Uterus (tissue), 3 donors: ENCODE measurements at regions not wholly inside any gene's neighbourhood (a gene's known extent, or its start where the extent isn't known, plus 50 kb on each side); places are given as distances from the start of the nearest gene placed in this dataset.

Experiments used
- DNase-seq, 2 donors: peaks; one replicate each; pipeline ENCODE4 v3.0.0-alpha.2; 2019 to 2020
- H3K27ac ChIP-seq, 2 donors: fragments of 200-600 bp; sonication (generic); 1 replicate in 1 of 2; 2 replicates in 1 of 2; pipeline ENCODE4 v1.5.1; 2016 to 2018
- H3K27me3 ChIP-seq, 2 donors: fragments of 200-600 bp; sonication (generic); one replicate each; pipeline ENCODE4 v1.5.1; 2018 to 2019; ENCODE audit warnings: control low read depth in 1 of 2
- H3K36me3 ChIP-seq, 2 donors: fragments of 200-600 bp; sonication (generic); one replicate each; pipeline ENCODE4 v1.5.1; 2019; ENCODE audit warnings: control low read depth in 1 of 2
- H3K4me1 ChIP-seq, 2 donors: fragments of 200-600 bp; sonication (generic); one replicate each; pipeline ENCODE4 v1.5.1; 2018 to 2019; ENCODE audit warnings: control low read depth in 1 of 2
- H3K4me3 ChIP-seq, 2 donors: fragments of 200-600 bp; sonication (generic); 1 replicate in 1 of 2; 2 replicates in 1 of 2; pipeline ENCODE4 v1.5.1; 2018 to 2019; ENCODE audit warnings: mild to moderate bottlenecking in 1 of 2
- H3K9me3 ChIP-seq, 2 donors: fragments of 200-600 bp; sonication (generic); one replicate each; pipeline ENCODE4 v1.5.1; 2019; ENCODE audit warnings: control low read depth in 1 of 2
- CTCF ChIP-seq, 4 experiments: fragments of 200-600 bp in 2 of 4; fragments of 450-650 bp in 2 of 4; sonication (generic) in 2 of 4; IDR thresholded peaks; one replicate each; pipeline ENCODE4 v1.5.1; 2016 to 2019; ENCODE audit warnings: antibody characterized with exemption in 4 of 4, mild to moderate bottlenecking in 2 of 4, moderate library complexity in 1 of 4
- POLR2A ChIP-seq, 2 donors: fragments of 450-650 bp; IDR thresholded peaks; one replicate each; pipeline ENCODE4 v1.6.1; 2016; ENCODE audit warnings: antibody characterized with exemption in 2 of 2, mild to moderate bottlenecking in 1 of 2, moderate library complexity in 1 of 2
- intact Hi-C: fragments of 100-400 bp; cut with DNase I; formaldehyde crosslinking; loops from one replicate; pipeline ENCODE4 v1.15.1; 2023; ENCODE audit warnings: low total_unique reads
- donor health status: DM: yes; HTN: yes; CAD: no.

GRCh38 chr7:49479936-49480544 is 293.4 kb upstream of the VWC2 start:
- no peaks in the 10 kb centered on the region for H3K27me3 ChIP-seq
- H3K27ac ChIP-seq: no peak overlapping the region
- no peak overlapping the region for H3K4me3 ChIP-seq
- TF ChIP-seq POLR2A (IDR thresholded peaks at IDR 0.05) (no peak), CTCF (IDR thresholded peaks at IDR 0.05) (no peak)
- no peaks in the 10 kb centered on the region for H3K36me3 ChIP-seq
- no peaks in the 10 kb centered on the region for H3K9me3 ChIP-seq
- no peaks in the 10 kb centered on the region for H3K4me1 ChIP-seq
- no peak for DNase-seq
- intact Hi-C loops: no loop called here

GRCh38 chr7:49481075-49481474 is 292.4 kb upstream of the VWC2 start:
- H3K4me3 ChIP-seq: no peak overlapping the region
- H3K9me3 ChIP-seq: no peaks in the 10 kb centered on the region
- no peaks in the 10 kb centered on the region for H3K4me1 ChIP-seq
- TF ChIP-seq POLR2A (IDR thresholded peaks at IDR 0.05) (no peak), CTCF (IDR thresholded peaks at IDR 0.05) (no peak)
- H3K36me3 ChIP-seq: no peaks in the 10 kb centered on the region
- no peak for DNase-seq
- no peak overlapping the region for H3K27ac ChIP-seq
- H3K27me3 ChIP-seq: no peaks in the 10 kb centered on the region
- intact Hi-C loops: no loop called here

GRCh38 chr7:49483142-49483541 is 290.3 kb upstream of the VWC2 start:
- Histone ChIP-seq H3K4me3 (no peak overlapping the region), H3K27ac (no peak overlapping the region), H3K36me3 (no peaks in the 10 kb centered on the region), H3K4me1 (no peaks in the 10 kb centered on the region), H3K9me3 (no peaks in the 10 kb centered on the region), H3K27me3 (no peaks in the 10 kb centered on the region)
- intact Hi-C loops: no loop called here
- no peak for TF ChIP-seq POLR2A (IDR thresholded peaks at IDR 0.05)
- no peak for TF ChIP-seq CTCF (IDR thresholded peaks at IDR 0.05)
- no peak for DNase-seq

GRCh38 chr7:49486974-49487829 is 286.2 kb upstream of the VWC2 start:
- Histone ChIP-seq H3K4me1 (no peaks in the 10 kb centered on the region), H3K36me3 (no peaks in the 10 kb centered on the region), H3K9me3 (no peaks in the 10 kb centered on the region), H3K4me3 (no peak overlapping the region), H3K27ac (no peak overlapping the region), H3K27me3 (no peaks in the 10 kb centered on the region)
- no peak for DNase-seq
- intact Hi-C loops: no loop called here
- TF ChIP-seq POLR2A (IDR thresholded peaks at IDR 0.05) (no peak), CTCF (IDR thresholded peaks at IDR 0.05) (no peak)

GRCh38 chr7:49487830-49488140 is 285.7 kb upstream of the VWC2 start:
- intact Hi-C loops: no loop called here
- Histone ChIP-seq H3K36me3 (no peaks in the 10 kb centered on the region), H3K9me3 (no peaks in the 10 kb centered on the region), H3K27ac (no peak overlapping the region), H3K4me1 (no peaks in the 10 kb centered on the region), H3K4me3 (no peak overlapping the region), H3K27me3 (no peaks in the 10 kb centered on the region)
- TF ChIP-seq POLR2A (IDR thresholded peaks at IDR 0.05) (no peak), CTCF (IDR thresholded peaks at IDR 0.05) (no peak)
- no peak for DNase-seq
